Nephron (organoid): ENCODE measurements at regions not wholly inside any gene's neighbourhood (a gene's known extent, or its start where the extent isn't known, plus 50 kb on each side); places are given as distances from the start of the nearest gene placed in this dataset.

ENCODE experiments used
- H3K27ac Mint-ChIP-seq, 3 experiments: 2 replicates each; pipeline ENCODE4 v1.8.0; 2020; ENCODE audit warnings: mixed read lengths in 3 of 3, mild to moderate bottlenecking in 2 of 3, moderate library complexity in 1 of 3
- H3K27me3 Mint-ChIP-seq: 2 replicates; pipeline ENCODE4 v1.8.0; 2021; ENCODE audit warnings: low read depth, mild to moderate bottlenecking, moderate library complexity, mixed read lengths
- H3K36me3 Mint-ChIP-seq: 2 replicates; pipeline ENCODE4 v1.8.0; 2020; ENCODE audit warnings: low read depth, mixed read lengths
- H3K4me1 Mint-ChIP-seq: 2 replicates; pipeline ENCODE4 v1.8.0; 2020; ENCODE audit warnings: mixed read lengths
- H3K4me3 Mint-ChIP-seq, 3 experiments: 2 replicates each; pipeline ENCODE4 v1.8.0; 2020; ENCODE audit warnings: mild to moderate bottlenecking in 3 of 3, mixed read lengths in 3 of 3, moderate library complexity in 2 of 3
- H3K9me3 Mint-ChIP-seq: 2 replicates; pipeline ENCODE4 v1.8.0; 2020; ENCODE audit warnings: mixed read lengths
- CTCF ChIP-seq, 3 experiments: fragments of 200-600 bp; sonication (generic); IDR thresholded peaks; one replicate each; pipeline ENCODE4 v1.5.0; 2021; ENCODE audit warnings: antibody characterized with exemption in 3 of 3; ENCODE audit not compliant: unreplicated experiment in 3 of 3

GRCh38 chr12:14065616-14066015, 84.2 kb upstream of the GRIN2B start:
- H3K36me3 Mint-ChIP-seq = no peaks in the 10 kb centered on the region
- no peak overlapping the region for H3K4me3 Mint-ChIP-seq
- H3K27ac Mint-ChIP-seq = no peak overlapping the region
- H3K9me3 Mint-ChIP-seq = no peaks in the 10 kb centered on the region
- no peak for TF ChIP-seq CTCF (IDR thresholded peaks at IDR 0.05; ENCODE audit: unreplicated experiment in 3 of 3)
- H3K4me1 Mint-ChIP-seq = peaks cover 5% of the 10 kb centered on the region
- peaks cover 3% of the 10 kb centered on the region for H3K27me3 Mint-ChIP-seq

- no peak for TF ChIP-seq CTCF (IDR thresholded peaks at IDR 0.05; ENCODE audit: unreplicated experiment in 3 of 3)
- H3K27me3 Mint-ChIP-seq = no peaks in the 10 kb centered on the region
- no peaks in the 10 kb centered on the region for H3K9me3 Mint-ChIP-seq
- no peaks in the 10 kb centered on the region for H3K36me3 Mint-ChIP-seq
- no peak overlapping the region for H3K4me3 Mint-ChIP-seq
- H3K4me1 Mint-ChIP-seq = peaks cover 7% of the 10 kb centered on the region
- no peak overlapping the region for H3K27ac Mint-ChIP-seq
These were observed 84.6 kb upstream of the GRIN2B start for GRCh38 chr12:14066021-14066420.

- Mint-ChIP-seq H3K27ac (no peak overlapping the region), H3K9me3 (no peaks in the 10 kb centered on the region), H3K36me3 (no peaks in the 10 kb centered on the region), H3K4me3 (no peak overlapping the region), H3K4me1 (peaks cover 27% of the 10 kb centered on the region), H3K27me3 (no peaks in the 10 kb centered on the region)
- no peak for TF ChIP-seq CTCF (IDR thresholded peaks at IDR 0.05; ENCODE audit: unreplicated experiment in 3 of 3)
These were observed 87.6 kb upstream of the GRIN2B start for GRCh38 chr12:14068961-14069360.

- Mint-ChIP-seq H3K9me3 (peaks cover 2% of the 10 kb centered on the region), H3K27me3 (no peaks in the 10 kb centered on the region), H3K36me3 (no peaks in the 10 kb centered on the region), H3K4me3 (no peak overlapping the region), H3K4me1 (peaks cover 27% of the 10 kb centered on the region), H3K27ac (peak overlapping the region; percentile 3 to 48 (median 14))
- no peak for TF ChIP-seq CTCF (IDR thresholded peaks at IDR 0.05; ENCODE audit: unreplicated experiment in 3 of 3)
These were observed 90.4 kb upstream of the GRIN2B start for GRCh38 chr12:14071833-14072232.

- H3K4me3 Mint-ChIP-seq = no peak overlapping the region
- H3K36me3 Mint-ChIP-seq = no peaks in the 10 kb centered on the region
- peaks cover 27% of the 10 kb centered on the region for H3K4me1 Mint-ChIP-seq
- H3K9me3 Mint-ChIP-seq = peaks cover 4% of the 10 kb centered on the region
- H3K27me3 Mint-ChIP-seq = no peaks in the 10 kb centered on the region
- no peak for TF ChIP-seq CTCF (IDR thresholded peaks at IDR 0.05; ENCODE audit: unreplicated experiment in 3 of 3)
- peak overlapping the region; percentile 42 to 69 (median 48) for H3K27ac Mint-ChIP-seq
These were observed 91.6 kb upstream of the GRIN2B start for GRCh38 chr12:14072987-14073386.

- Mint-ChIP-seq H3K4me1 (peaks cover 20% of the 10 kb centered on the region), H3K9me3 (peaks cover 4% of the 10 kb centered on the region), H3K4me3 (no peak overlapping the region), H3K36me3 (no peaks in the 10 kb centered on the region), H3K27ac (no peak overlapping the region), H3K27me3 (no peaks in the 10 kb centered on the region)
- no peak for TF ChIP-seq CTCF (IDR thresholded peaks at IDR 0.05; ENCODE audit: unreplicated experiment in 3 of 3)
These were observed 94.5 kb upstream of the GRIN2B start for GRCh38 chr12:14075797-14076393.
